Activated CD4-positive, alpha-beta T cell treated with anti-CD3 and anti-CD28 coated beads for 36 hours (primary cell): ENCODE measurements at regions not wholly inside any gene's neighbourhood (a gene's known extent, or its start where the extent isn't known, plus 50 kb on each side); places are given as distances from the start of the nearest gene placed in this dataset.
A peak's percentile ranks its signal among the peaks of the same experiment; 100 is the strongest.
"Not testable (repeated sequence)": the region's sequence is repeated elsewhere in the genome, so short reads cannot be mapped to it uniquely, and the experiment has no call there.

Experiments
- ATAC-seq: fragments of 200-7000 bp; cut with Tn5 transposase; one replicate; pipeline ENCODE4 v1.10.0; 2021; ENCODE audit warnings: mild to moderate bottlenecking, moderate library complexity
- CTCF ChIA-PET: fragments of 350-600 bp; sonication (Branson Sonifier 250); formaldehyde crosslinking; loops from one replicate; lab custom pipeline; 2021; ENCODE audit warnings: antibody characterized with exemption; lab: Charles Lee
- POLR2A ChIA-PET: fragments of 350-600 bp; sonication (Branson Sonifier 250); formaldehyde crosslinking; loops from one replicate; lab custom pipeline; 2021; ENCODE audit warnings: antibody characterized with exemption, inconsistent platforms; lab: Charles Lee
- DNase-seq: peaks from one replicate; pipeline ENCODE4 v3.0.0-alpha.2; 2020
- H3K27ac Mint-ChIP-seq: one replicate; pipeline ENCODE4 v1.8.0; 2021; ENCODE audit warnings: mixed read lengths
- H3K27me3 Mint-ChIP-seq: one replicate; pipeline ENCODE4 v1.8.0; 2021; ENCODE audit warnings: mixed read lengths
- H3K36me3 Mint-ChIP-seq: one replicate; pipeline ENCODE4 v1.8.0; 2021; ENCODE audit warnings: low read depth, mixed read lengths
- H3K4me1 Mint-ChIP-seq: one replicate; pipeline ENCODE4 v1.8.0; 2021; ENCODE audit warnings: mixed read lengths
- H3K4me3 Mint-ChIP-seq: one replicate; pipeline ENCODE4 v1.8.0; 2021; ENCODE audit warnings: mild to moderate bottlenecking, moderate library complexity, mixed read lengths
- H3K9me3 Mint-ChIP-seq: one replicate; pipeline ENCODE4 v1.8.0; 2021; ENCODE audit warnings: low read depth, mixed read lengths
- intact Hi-C, 2 experiments: fragments of 100-400 bp; cut with DNase I in 1 of 2; cut with micrococcal nuclease in 1 of 2; formaldehyde crosslinking; loops; one replicate each; pipeline versions ENCODE4 v1.14.2 to v1.15.1; 2022 to 2024; cut with DNase I, micrococcal nuclease

- DNase-seq (no peak), ATAC-seq (no peak)
- H3K9me3 Mint-ChIP-seq = peaks cover 3% of the 10 kb centered on the region
- peaks cover 40% of the 10 kb centered on the region for H3K4me1 Mint-ChIP-seq
- POLR2A ChIA-PET = no interaction called here
- no peaks in the 10 kb centered on the region for H3K27me3 Mint-ChIP-seq
- CTCF ChIA-PET = interaction anchor here (0.9 to 1.1 kb wide), 3 partner anchors 23 to 150 kb away, joined by 3 to 5 read pairs (median 3); no protein-coding TSS in a partner anchor
- H3K4me3 Mint-ChIP-seq = peak overlapping the region; percentile 42
- intact Hi-C loops = loop anchor here in 1 of 2 experiments (10.0 kb wide), 1 partner anchor 1149 kb away; no protein-coding TSS in a partner anchor
- peak overlapping the region; percentile 68 for H3K27ac Mint-ChIP-seq
- peaks cover 27% of the 10 kb centered on the region for H3K36me3 Mint-ChIP-seq
Observed at GRCh38 chr12:47364261-47364660, 284.5 kb upstream of the AMIGO2 start.

- Mint-ChIP-seq H3K4me1 (peaks cover 55% of the 10 kb centered on the region), H3K27ac (peak overlapping the region; percentile 99), H3K9me3 (peaks cover 6% of the 10 kb centered on the region), H3K36me3 (peaks cover 40% of the 10 kb centered on the region), H3K4me3 (peak overlapping the region; percentile 74), H3K27me3 (no peaks in the 10 kb centered on the region)
- CTCF ChIA-PET = interaction anchor here (0.6 to 1.6 kb wide), 6 partner anchors 16 to 60 kb away, joined by 3 to 6 read pairs (median 3); no protein-coding TSS in a partner anchor
- POLR2A ChIA-PET = interaction anchor here (0.6 kb wide), 1 partner anchor 261 kb away, joined by 3 read pairs; no protein-coding TSS in a partner anchor
- ATAC-seq = no peak
- intact Hi-C loops = loop anchor here in 1 of 2 experiments (1.0 to 10.0 kb wide), 2 partner anchors 29 to 1147 kb away; no protein-coding TSS in a partner anchor
- no peak for DNase-seq
Observed at GRCh38 chr12:47362126-47362705, 282.5 kb upstream of the AMIGO2 start.

DNA sequence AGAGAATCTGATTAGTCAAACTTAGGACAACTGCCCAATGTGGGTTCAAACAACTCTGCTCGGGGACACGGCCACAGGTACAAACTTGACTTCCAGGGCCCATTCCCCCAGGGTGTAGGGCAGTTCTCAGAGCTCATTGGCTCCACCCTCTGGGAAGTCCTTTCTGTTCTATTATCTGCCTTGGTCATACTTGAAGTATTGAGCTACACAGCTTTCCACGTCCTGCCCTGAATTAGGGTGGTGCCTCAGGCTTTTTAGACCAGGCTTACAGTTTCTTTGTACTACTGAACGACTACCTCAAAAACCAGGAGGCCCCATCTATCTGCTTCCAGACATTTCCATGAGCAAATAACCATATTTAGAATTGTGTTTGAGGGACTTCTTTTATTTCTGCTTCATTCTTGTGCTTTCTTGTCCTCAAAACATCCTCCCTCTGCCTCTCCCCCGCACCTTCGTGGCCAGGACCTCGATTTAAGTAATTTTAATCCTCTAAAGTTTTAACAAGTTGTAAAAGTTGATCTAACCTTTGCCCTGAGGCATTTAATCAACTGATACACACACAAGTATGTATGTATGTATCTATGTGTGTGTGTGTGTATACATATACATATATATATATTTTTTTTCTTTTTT, 281.7 kb upstream of the AMIGO2 start:
- peak; percentile 70 for DNase-seq
- ChIA-PET POLR2A (interaction anchor here (0.6 to 1.2 kb wide), 9 partner anchors 12 to 1632 kb away, joined by 3 to 5 read pairs (median 3); partner anchors contain the start of gene ARID2), CTCF (interaction anchor here (0.6 to 2.3 kb wide), 8 partner anchors 16 to 91 kb away, joined by 3 to 10 read pairs (median 3); no protein-coding TSS in a partner anchor)
- intact Hi-C loops = loop anchor here in 1 of 2 experiments (1.0 to 10.0 kb wide), 2 partner anchors 30 to 1147 kb away; no protein-coding TSS in a partner anchor
- Mint-ChIP-seq H3K36me3 (peaks cover 45% of the 10 kb centered on the region), H3K4me1 (peaks cover 62% of the 10 kb centered on the region), H3K27me3 (no peaks in the 10 kb centered on the region), H3K4me3 (peak overlapping the region; percentile 74), H3K27ac (peak overlapping the region; percentile 99), H3K9me3 (peaks cover 6% of the 10 kb centered on the region)
- peak; percentile 82 for ATAC-seq

GRCh38 chr12:47360771-47361388, 281.1 kb upstream of the AMIGO2 start:
- POLR2A ChIA-PET = interaction anchor here (0.6 to 1.2 kb wide), 10 partner anchors 11 to 1631 kb away, joined by 3 to 5 read pairs (median 3); partner anchors contain the start of gene ARID2
- DNase-seq = peak; percentile 43

DNA sequence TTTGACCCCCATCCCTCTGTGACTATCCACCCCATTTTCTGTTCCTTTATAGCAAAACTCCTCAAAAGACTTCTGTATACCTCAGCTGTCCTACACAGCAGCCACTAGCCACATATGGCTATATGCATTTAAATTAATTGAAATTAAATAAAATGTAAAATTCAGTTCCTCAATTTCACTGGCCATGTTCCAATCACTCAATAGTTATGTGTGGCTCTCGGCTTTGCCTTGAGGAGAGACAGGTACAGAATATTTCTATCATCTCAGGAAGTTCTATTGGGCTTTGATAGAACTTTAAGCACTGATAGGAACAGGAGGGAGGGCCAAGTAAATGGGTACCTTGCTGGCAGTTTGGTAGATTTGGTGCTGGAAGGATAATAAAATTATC, 280.3 kb upstream of the AMIGO2 start:
- ChIA-PET CTCF (interaction anchor here (1.0 to 2.3 kb wide), 2 partner anchors 36 to 37 kb away, joined by 3 to 10 read pairs; no protein-coding TSS in a partner anchor), POLR2A (interaction anchor here (0.9 to 1.0 kb wide), 2 partner anchors 28 to 36 kb away, joined by 3 read pairs; no protein-coding TSS in a partner anchor)
- intact Hi-C loops = loop anchor here in 1 of 2 experiments (10.0 kb wide), 1 partner anchor 1145 kb away; no protein-coding TSS in a partner anchor
- H3K4me3 Mint-ChIP-seq = peak overlapping the region; percentile 74
- peak overlapping the region; percentile 99 for H3K27ac Mint-ChIP-seq
- peaks cover 75% of the 10 kb centered on the region for H3K4me1 Mint-ChIP-seq
- no peaks in the 10 kb centered on the region for H3K27me3 Mint-ChIP-seq
- ATAC-seq (no peak), DNase-seq (no peak)
- H3K36me3 Mint-ChIP-seq = peaks cover 44% of the 10 kb centered on the region
- peaks cover 8% of the 10 kb centered on the region for H3K9me3 Mint-ChIP-seq

More at GRCh38 chr12:47360771-47361388, 281.1 kb upstream of the AMIGO2 start:
- H3K4me1 Mint-ChIP-seq = peaks cover 69% of the 10 kb centered on the region
- intact Hi-C loops = loop anchor here in 1 of 2 experiments (10.0 kb wide), 1 partner anchor 1146 kb away; no protein-coding TSS in a partner anchor
- H3K36me3 Mint-ChIP-seq = peaks cover 46% of the 10 kb centered on the region
- ATAC-seq = peak; percentile 33
- CTCF ChIA-PET = interaction anchor here (0.7 to 2.3 kb wide), 7 partner anchors 16 to 92 kb away, joined by 3 to 10 read pairs (median 3); no protein-coding TSS in a partner anchor
- peaks cover 6% of the 10 kb centered on the region for H3K9me3 Mint-ChIP-seq
- peak overlapping the region; percentile 74 for H3K4me3 Mint-ChIP-seq
- peak overlapping the region; percentile 99 for H3K27ac Mint-ChIP-seq
- H3K27me3 Mint-ChIP-seq = no peaks in the 10 kb centered on the region

DNA sequence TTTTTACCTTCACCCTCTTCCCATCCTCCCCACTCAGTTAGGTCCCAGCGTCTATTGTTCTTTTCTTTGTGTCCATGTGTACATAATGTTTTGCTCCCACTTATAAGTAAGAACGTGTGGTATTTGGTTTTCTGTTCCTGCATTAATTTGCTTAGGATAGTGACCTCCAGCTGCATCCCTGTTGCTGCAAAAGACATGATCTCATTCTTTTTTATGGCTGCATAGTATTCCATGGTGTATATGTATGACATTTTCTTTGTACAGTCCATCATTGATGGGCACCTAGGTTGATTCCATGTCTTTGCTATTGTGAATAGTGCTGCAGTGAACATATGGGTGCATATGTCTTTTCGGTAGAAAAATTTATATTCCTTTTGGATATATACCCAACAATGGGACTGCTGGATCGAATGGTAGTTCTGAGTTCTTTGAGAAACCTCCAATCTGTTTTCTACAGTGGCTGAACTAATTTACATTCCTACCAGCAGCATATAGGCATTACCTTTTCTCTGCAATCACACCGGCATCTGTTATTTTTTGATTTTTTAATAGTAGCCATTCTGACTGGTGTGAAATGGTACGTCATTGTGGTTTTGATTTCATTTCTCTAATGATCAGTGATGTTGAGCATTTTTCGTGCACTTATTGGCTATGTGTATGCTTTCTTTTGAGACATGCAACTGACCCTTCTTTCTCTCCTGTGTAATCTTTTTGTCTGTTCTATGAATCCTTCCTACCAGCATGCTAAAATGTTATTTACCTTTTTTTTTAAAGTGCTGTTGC, 279.7 kb upstream of the AMIGO2 start:
- peaks cover 8% of the 10 kb centered on the region for H3K9me3 Mint-ChIP-seq
- DNase-seq (no peak), ATAC-seq (no peak)
- peaks cover 47% of the 10 kb centered on the region for H3K36me3 Mint-ChIP-seq
- intact Hi-C loops = loop anchor here (5.0 to 10.0 kb wide), 5 partner anchors 37 to 1145 kb away; partner anchors contain the start of genes RPAP3 (in 1 of the 2) and SLC38A2 (in 1 of the 2)
- peak overlapping the region; percentile 74 for H3K4me3 Mint-ChIP-seq
- peak overlapping the region; percentile 99 for H3K27ac Mint-ChIP-seq
- H3K27me3 Mint-ChIP-seq = no peaks in the 10 kb centered on the region
- CTCF ChIA-PET = interaction anchor here (2.3 kb wide), 1 partner anchor 38 kb away, joined by 10 read pairs; no protein-coding TSS in a partner anchor
- POLR2A ChIA-PET = no interaction called here
- peaks cover 80% of the 10 kb centered on the region for H3K4me1 Mint-ChIP-seq

DNA sequence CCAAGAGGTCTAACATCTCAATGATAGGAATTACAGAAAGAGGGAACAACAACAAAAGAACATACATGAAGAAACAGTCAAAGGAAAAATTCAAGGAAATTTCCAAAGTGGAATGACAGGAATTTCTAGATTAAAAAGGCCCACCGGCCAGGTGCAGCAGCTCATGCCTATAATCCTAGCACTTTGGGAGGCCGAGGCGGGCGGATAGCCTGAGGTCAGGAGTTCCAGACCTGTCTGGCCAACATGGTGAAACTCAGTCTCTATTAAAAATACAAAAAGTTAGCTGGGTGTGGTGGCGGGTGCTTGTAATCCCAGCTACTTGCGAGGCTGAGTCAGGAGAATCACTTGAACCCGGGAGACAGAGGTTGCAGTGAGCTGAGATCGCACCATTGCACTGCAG, 277.2 kb upstream of the AMIGO2 start:
- not testable (repeated sequence) for H3K27me3 Mint-ChIP-seq, DNase-seq, H3K9me3 Mint-ChIP-seq, ATAC-seq
- ChIA-PET CTCF (interaction anchor here (0.8 to 2.7 kb wide), 6 partner anchors 34 to 137 kb away, joined by 3 to 12 read pairs (median 4); no protein-coding TSS in a partner anchor), POLR2A (interaction anchor here (1.2 kb wide), 2 partner anchors 33 to 39 kb away, joined by 4 to 5 read pairs; no protein-coding TSS in a partner anchor)
- Mint-ChIP-seq H3K4me1 (peaks cover 87% of the 10 kb centered on the region), H3K4me3 (peak overlapping the region; percentile 58), H3K36me3 (peaks cover 51% of the 10 kb centered on the region), H3K27ac (peak overlapping the region; percentile 100)
- intact Hi-C loops = loop anchor here (2.0 to 10.0 kb wide), 8 partner anchors 35 to 982 kb away; partner anchors contain the start of genes RPAP3 (in 1 of the 2) and SLC38A2 (in 1 of the 2)

GRCh38 chr12:47356129-47356700, 276.5 kb upstream of the AMIGO2 start:
- POLR2A ChIA-PET = interaction anchor here (0.6 to 1.5 kb wide), 8 partner anchors 34 to 833 kb away, joined by 3 to 5 read pairs (median 4); no protein-coding TSS in a partner anchor
- peaks cover 53% of the 10 kb centered on the region for H3K36me3 Mint-ChIP-seq
- no peaks in the 10 kb centered on the region for H3K27me3 Mint-ChIP-seq
- peak overlapping the region; percentile 100 for H3K27ac Mint-ChIP-seq
- H3K4me3 Mint-ChIP-seq = peak overlapping the region; percentile 58
- CTCF ChIA-PET = interaction anchor here (0.8 to 2.7 kb wide), 5 partner anchors 34 to 136 kb away, joined by 3 to 12 read pairs (median 5); no protein-coding TSS in a partner anchor
- peak; percentile 74 for ATAC-seq
- H3K4me1 Mint-ChIP-seq = peaks cover 86% of the 10 kb centered on the region
- intact Hi-C loops = loop anchor here (1.0 to 10.0 kb wide), 12 partner anchors 34 to 981 kb away; partner anchors contain the start of genes RPAP3 (in 1 of the 2) and SLC38A2 (in 1 of the 2)
- peaks cover 10% of the 10 kb centered on the region for H3K9me3 Mint-ChIP-seq
- DNase-seq = peak; percentile 61

GRCh38 chr12:47353508-47353907, 273.7 kb upstream of the AMIGO2 start:
- Mint-ChIP-seq H3K4me3 (peak overlapping the region; percentile 71), H3K27ac (peak overlapping the region; percentile 91), H3K4me1 (peaks cover 88% of the 10 kb centered on the region), H3K27me3 (no peaks in the 10 kb centered on the region), H3K9me3 (peaks cover 4% of the 10 kb centered on the region), H3K36me3 (peaks cover 43% of the 10 kb centered on the region)
- POLR2A ChIA-PET = no interaction called here
- intact Hi-C loops = loop anchor here (5.0 to 10.0 kb wide), 2 partner anchors 271 to 979 kb away; partner anchors contain the start of gene SLC38A2 (in 1 of the 2)
- no peak for DNase-seq
- CTCF ChIA-PET = interaction anchor here (1.8 to 2.2 kb wide), 2 partner anchors 44 to 51 kb away, joined by 5 to 7 read pairs; no protein-coding TSS in a partner anchor
- no peak for ATAC-seq
